ENCODE measurements at regions not wholly inside any gene's neighbourhood (a gene's known extent, or its start where the extent isn't known, plus 50 kb on each side); places are given as distances from the start of the nearest gene placed in this dataset.
A peak's percentile ranks its signal among the peaks of the same experiment; 100 is the strongest.
"Not testable (repeated sequence)": the region's sequence is repeated elsewhere in the genome, so short reads cannot be mapped to it uniquely, and the experiment has no call there.

- DNase-seq (ENCODE audit: extremely low spot score), result peak; percentile 21
- Histone ChIP-seq H3K4me1 (ENCODE audit: insufficient read depth) (no peaks in the 10 kb centered on the region), H3K4me3 (ENCODE audit: low read depth, low read length) (no peak overlapping the region), H3K27ac (ENCODE audit: low read depth) (no peak overlapping the region), H3K36me3 (ENCODE audit: insufficient read depth) (no peaks in the 10 kb centered on the region)
- 57% methylated on average over 3 of the region's 3 CpGs for WGBS
Measured at GRCh38 chr5:110963495-110963894, 108.0 kb upstream of the TSLP start.

GRCh38 chr5:110965773-110966581, 105.5 kb upstream of the TSLP start:
- Histone ChIP-seq H3K36me3 (ENCODE audit: insufficient read depth) (no peaks in the 10 kb centered on the region), H3K4me3 (ENCODE audit: low read depth, low read length) (no peak overlapping the region), H3K4me1 (ENCODE audit: insufficient read depth) (no peaks in the 10 kb centered on the region), H3K27ac (ENCODE audit: low read depth) (no peak overlapping the region)
- peak; percentile 20 for DNase-seq (ENCODE audit: extremely low spot score)
- 41% methylated on average over 3 of the region's 3 CpGs for WGBS

- Histone ChIP-seq H3K4me3 (ENCODE audit: low read depth, low read length) (no peak overlapping the region), H3K36me3 (ENCODE audit: insufficient read depth) (no peaks in the 10 kb centered on the region), H3K27ac (ENCODE audit: low read depth) (no peak overlapping the region), H3K4me1 (ENCODE audit: insufficient read depth) (no peaks in the 10 kb centered on the region)
- WGBS, result 80% methylated on average over 4 of the region's 4 CpGs
- no peak for DNase-seq (ENCODE audit: extremely low spot score)
Measured at GRCh38 chr5:110968246-110969005, 103.1 kb upstream of the TSLP start.

- H3K4me1 ChIP-seq (ENCODE audit: insufficient read depth), result no peaks in the 10 kb centered on the region
- no peak overlapping the region for H3K4me3 ChIP-seq (ENCODE audit: low read depth, low read length)
- 59% methylated on average over 3 of the region's 3 CpGs for WGBS
- no peaks in the 10 kb centered on the region for H3K36me3 ChIP-seq (ENCODE audit: insufficient read depth)
- DNase-seq (ENCODE audit: extremely low spot score), result no peak
- H3K27ac ChIP-seq (ENCODE audit: low read depth), result no peak overlapping the region
Measured at GRCh38 chr5:110969502-110969901, 102.0 kb upstream of the TSLP start.

GRCh38 chr5:110973510-110973909, 98.0 kb upstream of the TSLP start:
- H3K4me3 ChIP-seq (ENCODE audit: low read depth, low read length), result no peak overlapping the region
- 58% methylated on average over 2 of the region's 2 CpGs for WGBS
- no peaks in the 10 kb centered on the region for H3K36me3 ChIP-seq (ENCODE audit: insufficient read depth)
- no peaks in the 10 kb centered on the region for H3K4me1 ChIP-seq (ENCODE audit: insufficient read depth)
- DNase-seq (ENCODE audit: extremely low spot score), result no peak
- H3K27ac ChIP-seq (ENCODE audit: low read depth), result no peak overlapping the region

- Histone ChIP-seq H3K27ac (ENCODE audit: low read depth) (no peak overlapping the region), H3K36me3 (ENCODE audit: insufficient read depth) (no peaks in the 10 kb centered on the region), H3K4me3 (ENCODE audit: low read depth, low read length) (no peak overlapping the region), H3K4me1 (ENCODE audit: insufficient read depth) (no peaks in the 10 kb centered on the region)
- WGBS, result 51% methylated on average over 1 of the region's 1 CpG
- DNase-seq (ENCODE audit: extremely low spot score), result no peak
Measured at GRCh38 chr5:110977915-110978314, 93.6 kb upstream of the TSLP start.

- not testable (repeated sequence) for H3K4me3 ChIP-seq (ENCODE audit: low read depth, low read length); DNase-seq (ENCODE audit: extremely low spot score); H3K4me1 ChIP-seq (ENCODE audit: insufficient read depth); H3K36me3 ChIP-seq (ENCODE audit: insufficient read depth); H3K27ac ChIP-seq (ENCODE audit: low read depth)
- WGBS, result 77% methylated on average over 19 of the region's 19 CpGs
Measured at GRCh38 chr5:110985882-110986281, 85.6 kb upstream of the TSLP start.

- H3K36me3 ChIP-seq (ENCODE audit: insufficient read depth); H3K4me3 ChIP-seq (ENCODE audit: low read depth, low read length); H3K4me1 ChIP-seq (ENCODE audit: insufficient read depth); H3K27ac ChIP-seq (ENCODE audit: low read depth); DNase-seq (ENCODE audit: extremely low spot score): not testable (repeated sequence)
- WGBS, result 90% methylated on average over 3 of the region's 3 CpGs
Measured at GRCh38 chr5:110987573-110987972, 83.9 kb upstream of the TSLP start.

- no peak for DNase-seq (ENCODE audit: extremely low spot score)
- H3K4me1 ChIP-seq (ENCODE audit: insufficient read depth), result no peaks in the 10 kb centered on the region
- H3K4me3 ChIP-seq (ENCODE audit: low read depth, low read length), result no peak overlapping the region
- H3K27ac ChIP-seq (ENCODE audit: low read depth), result no peak overlapping the region
- H3K36me3 ChIP-seq (ENCODE audit: insufficient read depth), result no peaks in the 10 kb centered on the region
- 63% methylated on average over 2 of the region's 2 CpGs for WGBS
Measured at GRCh38 chr5:110996742-110997141, 74.8 kb upstream of the TSLP start.

GRCh38 chr5:111002036-111002435, 69.5 kb upstream of the TSLP start:
- Histone ChIP-seq H3K4me1 (ENCODE audit: insufficient read depth) (no peaks in the 10 kb centered on the region), H3K4me3 (ENCODE audit: low read depth, low read length) (no peak overlapping the region), H3K27ac (ENCODE audit: low read depth) (no peak overlapping the region), H3K36me3 (ENCODE audit: insufficient read depth) (no peaks in the 10 kb centered on the region)
- no peak for DNase-seq (ENCODE audit: extremely low spot score)
- WGBS, result 89% methylated on average over 3 of the region's 3 CpGs

GRCh38 chr5:111003623-111004022, 67.9 kb upstream of the TSLP start:
- Histone ChIP-seq H3K4me3 (ENCODE audit: low read depth, low read length) (no peak overlapping the region), H3K4me1 (ENCODE audit: insufficient read depth) (no peaks in the 10 kb centered on the region), H3K27ac (ENCODE audit: low read depth) (no peak overlapping the region), H3K36me3 (ENCODE audit: insufficient read depth) (no peaks in the 10 kb centered on the region)
- WGBS, result 98% methylated on average over 1 of the region's 1 CpG
- DNase-seq (ENCODE audit: extremely low spot score), result no peak

- 61% methylated on average over 9 of the region's 9 CpGs for WGBS
- Histone ChIP-seq H3K4me3 (ENCODE audit: low read depth, low read length) (no peak overlapping the region), H3K27ac (ENCODE audit: low read depth) (no peak overlapping the region), H3K4me1 (ENCODE audit: insufficient read depth) (no peaks in the 10 kb centered on the region), H3K36me3 (ENCODE audit: insufficient read depth) (no peaks in the 10 kb centered on the region)
- no peak for DNase-seq (ENCODE audit: extremely low spot score)
Measured at GRCh38 chr5:111004291-111004690, 67.2 kb upstream of the TSLP start.

- H3K36me3 ChIP-seq (ENCODE audit: insufficient read depth), result no peaks in the 10 kb centered on the region
- DNase-seq (ENCODE audit: extremely low spot score), result no peak
- 87% methylated on average over 2 of the region's 2 CpGs for WGBS
Measured at GRCh38 chr5:111010783-111011182, 60.7 kb upstream of the TSLP start.

GRCh38 chr5:111013011-111013410, 58.5 kb upstream of the TSLP start:
- no peak for DNase-seq (ENCODE audit: extremely low spot score)
- H3K36me3 ChIP-seq (ENCODE audit: insufficient read depth), result no peaks in the 10 kb centered on the region
- no peak overlapping the region for H3K27ac ChIP-seq (ENCODE audit: low read depth)
- WGBS, result 74% methylated on average over 1 of the region's 1 CpG
- no peak overlapping the region for H3K4me3 ChIP-seq (ENCODE audit: low read depth, low read length)
- H3K4me1 ChIP-seq (ENCODE audit: insufficient read depth), result no peaks in the 10 kb centered on the region

More at GRCh38 chr5:111010783-111011182, 60.7 kb upstream of the TSLP start:
- Histone ChIP-seq H3K4me3 (ENCODE audit: low read depth, low read length) (no peak overlapping the region), H3K27ac (ENCODE audit: low read depth) (no peak overlapping the region), H3K4me1 (ENCODE audit: insufficient read depth) (no peaks in the 10 kb centered on the region)
